ENCODE measurements at regions not wholly inside any gene's neighbourhood (a gene's known extent, or its start where the extent isn't known, plus 50 kb on each side); places are given as distances from the start of the nearest gene placed in this dataset.

DNA sequence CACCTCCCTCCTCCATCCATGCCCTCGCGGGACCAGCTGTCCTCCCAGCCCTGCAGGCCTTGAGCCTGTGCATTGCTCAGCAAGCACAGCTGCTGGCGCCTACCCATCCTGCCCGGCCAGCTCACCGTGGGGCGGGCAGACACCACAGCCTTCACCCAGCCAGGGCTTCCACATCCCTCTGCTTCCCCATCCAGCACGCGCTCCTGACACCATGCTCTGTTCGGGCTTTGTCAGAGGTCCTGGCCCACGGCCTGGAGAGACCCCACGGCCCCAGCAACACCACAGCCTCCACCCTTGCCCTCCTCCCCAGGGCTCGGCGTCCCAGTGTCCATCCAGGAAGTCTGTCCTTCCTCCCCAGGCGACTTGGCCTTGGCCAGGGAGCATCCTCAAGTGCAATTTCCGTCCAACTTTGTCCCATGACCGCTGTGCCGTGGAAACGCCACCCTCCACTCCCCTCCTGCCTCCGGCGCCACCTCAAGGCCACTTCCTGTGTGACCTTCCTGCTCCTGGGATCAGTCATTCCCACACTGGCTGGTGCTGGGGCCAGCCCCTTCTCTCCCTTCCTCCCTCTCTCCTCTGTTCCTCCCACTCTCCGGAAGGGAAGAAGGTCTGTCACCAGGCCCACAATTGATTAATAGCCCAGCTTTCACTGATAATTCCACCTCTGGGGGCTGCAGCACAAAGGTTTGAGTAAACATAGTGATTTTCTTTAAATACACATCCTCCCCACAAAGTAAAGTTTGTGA, 71.5 kb upstream of the SMNDC1 start:
- Histone ChIP-seq H3K36me3 (ENCODE audit: control insufficient read depth in 2 of 2, insufficient read depth in 1 of 2, low read length in 2 of 2) (no peaks in the 10 kb centered on the region), H3K4me1 (ENCODE audit: control insufficient read depth, insufficient read depth, low read length) (no peaks in the 10 kb centered on the region), H3K4me3 (ENCODE audit: low read depth, low read length) (no peak overlapping the region), H3K27ac (ENCODE audit: extremely low read depth, low read depth, low read length) (no peak overlapping the region), H3K9me3 (ENCODE audit: control insufficient read depth, insufficient read depth, low read depth, low read length) (no peaks in the 10 kb centered on the region)
- ChIA-PET POLR2A (no interaction called here), CTCF (interaction anchor here (0.5 to 0.9 kb wide), 3 partner anchors 21 to 222 kb away, joined by 3 read pairs; no protein-coding TSS in a partner anchor)
- TF ChIP-seq ZNF211 (tag by site-specific recombination; IDR thresholded peaks at IDR 0.05; ENCODE audit: low read depth) (no peak), ZSCAN30 (tag by site-specific recombination; IDR thresholded peaks at IDR 0.05) (no peak), EGR2 (tag by site-specific recombination; IDR thresholded peaks at IDR 0.05; ENCODE audit: low read depth) (peak; percentile 93), ZNF777 (tag by site-specific recombination; IDR thresholded peaks at IDR 0.05; ENCODE audit: borderline replicate concordance) (no peak), ZFP37 (tag by site-specific recombination; IDR thresholded peaks at IDR 0.05) (no peak), ZNF623 (tag by site-specific recombination; IDR thresholded peaks at IDR 0.05) (no peak), ZNF433 (tag by site-specific recombination; IDR thresholded peaks at IDR 0.05; ENCODE audit: low read depth) (no peak), ZNF501 (tag by site-specific recombination; IDR thresholded peaks at IDR 0.05) (no peak), ZEB2 (tag by site-specific recombination; IDR thresholded peaks at IDR 0.05) (no peak), ZNF658 (tag by site-specific recombination; IDR thresholded peaks at IDR 0.05) (no peak), ZFHX2 (tag by site-specific recombination; conservative IDR thresholded peaks at IDR 0.05) (peak; percentile 59; the same call in 1 of the 2 replicates), KLF9 (tag by site-specific recombination; IDR thresholded peaks at IDR 0.05; ENCODE audit: low read depth) (no peak), MYNN (tag by site-specific recombination; IDR thresholded peaks at IDR 0.05; ENCODE audit: borderline replicate concordance) (no peak), ZNF513 (tag by site-specific recombination; IDR thresholded peaks at IDR 0.05) (no peak), ZNF239 (tag by site-specific recombination; IDR thresholded peaks at IDR 0.05) (no peak), BCL11A (tag by site-specific recombination; IDR thresholded peaks at IDR 0.05; ENCODE audit: low read depth) (no peak)
- TF ChIP-seq, protein P1, sequence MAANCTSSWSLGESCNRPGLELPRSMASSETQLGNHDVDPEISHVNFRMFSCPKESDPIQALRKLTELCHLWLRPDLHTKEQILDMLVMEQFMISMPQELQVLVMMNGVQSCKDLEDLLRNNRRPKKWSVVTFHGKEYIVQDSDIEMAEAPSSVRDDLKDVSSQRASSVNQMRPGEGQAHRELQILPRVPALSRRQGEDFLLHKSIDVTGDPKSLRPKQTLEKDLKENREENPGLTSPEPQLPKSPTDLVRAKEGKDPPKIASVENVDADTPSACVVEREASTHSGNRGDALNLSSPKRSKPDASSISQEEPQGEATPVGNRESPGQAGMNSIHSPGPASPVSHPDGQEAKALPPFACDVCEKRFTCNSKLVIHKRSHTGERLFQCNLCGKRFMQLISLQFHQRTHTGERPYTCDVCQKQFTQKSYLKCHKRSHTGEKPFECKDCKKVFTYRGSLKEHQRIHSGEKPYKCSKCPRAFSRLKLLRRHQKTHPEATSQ (tag by site-specific recombination; IDR thresholded peaks at IDR 0.05): no peak
- TF ChIP-seq, protein P2, sequence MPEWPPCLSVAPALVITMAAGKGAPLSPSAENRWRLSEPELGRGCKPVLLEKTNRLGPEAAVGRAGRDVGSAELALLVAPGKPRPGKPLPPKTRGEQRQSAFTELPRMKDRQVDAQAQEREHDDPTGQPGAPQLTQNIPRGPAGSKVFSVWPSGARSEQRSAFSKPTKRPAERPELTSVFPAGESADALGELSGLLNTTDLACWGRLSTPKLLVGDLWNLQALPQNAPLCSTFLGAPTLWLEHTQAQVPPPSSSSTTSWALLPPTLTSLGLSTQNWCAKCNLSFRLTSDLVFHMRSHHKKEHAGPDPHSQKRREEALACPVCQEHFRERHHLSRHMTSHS (tag by site-specific recombination; IDR thresholded peaks at IDR 0.05): no peak

- no peaks in the 10 kb centered on the region for H3K36me3 ChIP-seq (ENCODE audit: control insufficient read depth in 2 of 2, insufficient read depth in 1 of 2, low read length in 2 of 2)
- no peaks in the 10 kb centered on the region for H3K9me3 ChIP-seq (ENCODE audit: control insufficient read depth, insufficient read depth, low read depth, low read length)
- POLR2A ChIA-PET: no interaction called here
- no peak overlapping the region for H3K4me3 ChIP-seq (ENCODE audit: low read depth, low read length)
- CTCF ChIA-PET: interaction anchor here (0.6 to 1.0 kb wide), 3 partner anchors 15 to 222 kb away, joined by 3 to 4 read pairs (median 3); no protein-coding TSS in a partner anchor
- H3K27ac ChIP-seq (ENCODE audit: extremely low read depth, low read depth, low read length): no peak overlapping the region
- no peaks in the 10 kb centered on the region for H3K4me1 ChIP-seq (ENCODE audit: control insufficient read depth, insufficient read depth, low read length)
- TF ChIP-seq, protein P3, sequence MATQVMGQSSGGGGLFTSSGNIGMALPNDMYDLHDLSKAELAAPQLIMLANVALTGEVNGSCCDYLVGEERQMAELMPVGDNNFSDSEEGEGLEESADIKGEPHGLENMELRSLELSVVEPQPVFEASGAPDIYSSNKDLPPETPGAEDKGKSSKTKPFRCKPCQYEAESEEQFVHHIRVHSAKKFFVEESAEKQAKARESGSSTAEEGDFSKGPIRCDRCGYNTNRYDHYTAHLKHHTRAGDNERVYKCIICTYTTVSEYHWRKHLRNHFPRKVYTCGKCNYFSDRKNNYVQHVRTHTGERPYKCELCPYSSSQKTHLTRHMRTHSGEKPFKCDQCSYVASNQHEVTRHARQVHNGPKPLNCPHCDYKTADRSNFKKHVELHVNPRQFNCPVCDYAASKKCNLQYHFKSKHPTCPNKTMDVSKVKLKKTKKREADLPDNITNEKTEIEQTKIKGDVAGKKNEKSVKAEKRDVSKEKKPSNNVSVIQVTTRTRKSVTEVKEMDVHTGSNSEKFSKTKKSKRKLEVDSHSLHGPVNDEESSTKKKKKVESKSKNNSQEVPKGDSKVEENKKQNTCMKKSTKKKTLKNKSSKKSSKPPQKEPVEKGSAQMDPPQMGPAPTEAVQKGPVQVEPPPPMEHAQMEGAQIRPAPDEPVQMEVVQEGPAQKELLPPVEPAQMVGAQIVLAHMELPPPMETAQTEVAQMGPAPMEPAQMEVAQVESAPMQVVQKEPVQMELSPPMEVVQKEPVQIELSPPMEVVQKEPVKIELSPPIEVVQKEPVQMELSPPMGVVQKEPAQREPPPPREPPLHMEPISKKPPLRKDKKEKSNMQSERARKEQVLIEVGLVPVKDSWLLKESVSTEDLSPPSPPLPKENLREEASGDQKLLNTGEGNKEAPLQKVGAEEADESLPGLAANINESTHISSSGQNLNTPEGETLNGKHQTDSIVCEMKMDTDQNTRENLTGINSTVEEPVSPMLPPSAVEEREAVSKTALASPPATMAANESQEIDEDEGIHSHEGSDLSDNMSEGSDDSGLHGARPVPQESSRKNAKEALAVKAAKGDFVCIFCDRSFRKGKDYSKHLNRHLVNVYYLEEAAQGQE (tag by site-specific recombination; IDR thresholded peaks at IDR 0.05): no peak
- no peak for TF ChIP-seq ZNF121 (tag by site-specific recombination; IDR thresholded peaks at IDR 0.05)
- TF ChIP-seq ZNF2 (tag by site-specific recombination; IDR thresholded peaks at IDR 0.05): no peak
- TF ChIP-seq ZNF311 (tag by site-specific recombination; IDR thresholded peaks at IDR 0.05; ENCODE audit: borderline replicate concordance): no peak
- peak; percentile 48; the same call in 1 of the 2 replicates for TF ChIP-seq SCRT2 (tag by site-specific recombination; IDR thresholded peaks at IDR 0.05)
Observed at GRCh38 chr10:110376767-110377160, 72.0 kb upstream of the SMNDC1 start.
